Astrocyte of the cerebellum (primary cell): ENCODE measurements at regions not wholly inside any gene's neighbourhood (a gene's known extent, or its start where the extent isn't known, plus 50 kb on each side); places are given as distances from the start of the nearest gene placed in this dataset.
"Not testable (repeated sequence)": the region's sequence is repeated elsewhere in the genome, so short reads cannot be mapped to it uniquely, and the experiment has no call there.

Source experiments
- DNase-seq: peaks from one replicate; pipeline ENCODE4 v3.0.0-alpha.2; 2011; ENCODE audit warnings: low read depth
- H3K4me3 ChIP-seq: 2 replicates; pipeline ENCODE4 v1.5.1; 2011; ENCODE audit warnings: mild to moderate bottlenecking, low read depth, low read length, moderate library complexity
- in situ Hi-C: cut with HindIII; loops from 2 replicates; pipeline ENCODE4 v1.10.0; 2017; ENCODE audit warnings: low sequenced_read_pairs
- TF ChIP-seq, protein P1 (sequence below): IDR thresholded peaks from 2 replicates; pipeline ENCODE4 v1.5.1; 2012; ENCODE audit warnings: low read length, low read depth, moderate library complexity, mild to moderate bottlenecking; ENCODE audit errors: missing control alignments

DNA sequence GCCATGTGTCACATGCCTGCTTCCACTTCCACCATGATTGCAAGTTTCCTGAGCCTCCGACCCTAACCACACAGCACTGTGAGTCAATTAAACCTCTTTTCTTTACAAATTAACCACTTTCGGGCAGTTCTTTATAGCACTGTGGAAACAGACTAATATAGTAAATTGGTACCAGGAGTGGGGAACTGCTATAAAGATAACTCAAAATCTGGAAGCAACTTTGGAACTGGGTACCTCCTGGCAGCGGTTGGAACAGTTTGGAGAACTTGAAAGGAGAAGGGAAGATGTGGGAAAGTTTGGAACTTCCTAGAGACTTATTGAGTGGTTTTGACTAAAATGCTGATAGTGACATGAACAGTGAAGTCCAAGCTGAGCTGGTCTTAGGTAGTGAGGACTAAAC lies 436.1 kb downstream of the TMEM121 start:
- H3K4me3 ChIP-seq = no peak overlapping the region
- DNase-seq = no peak
- in situ Hi-C loops = no loop called here
- TF ChIP-seq, protein P1, sequence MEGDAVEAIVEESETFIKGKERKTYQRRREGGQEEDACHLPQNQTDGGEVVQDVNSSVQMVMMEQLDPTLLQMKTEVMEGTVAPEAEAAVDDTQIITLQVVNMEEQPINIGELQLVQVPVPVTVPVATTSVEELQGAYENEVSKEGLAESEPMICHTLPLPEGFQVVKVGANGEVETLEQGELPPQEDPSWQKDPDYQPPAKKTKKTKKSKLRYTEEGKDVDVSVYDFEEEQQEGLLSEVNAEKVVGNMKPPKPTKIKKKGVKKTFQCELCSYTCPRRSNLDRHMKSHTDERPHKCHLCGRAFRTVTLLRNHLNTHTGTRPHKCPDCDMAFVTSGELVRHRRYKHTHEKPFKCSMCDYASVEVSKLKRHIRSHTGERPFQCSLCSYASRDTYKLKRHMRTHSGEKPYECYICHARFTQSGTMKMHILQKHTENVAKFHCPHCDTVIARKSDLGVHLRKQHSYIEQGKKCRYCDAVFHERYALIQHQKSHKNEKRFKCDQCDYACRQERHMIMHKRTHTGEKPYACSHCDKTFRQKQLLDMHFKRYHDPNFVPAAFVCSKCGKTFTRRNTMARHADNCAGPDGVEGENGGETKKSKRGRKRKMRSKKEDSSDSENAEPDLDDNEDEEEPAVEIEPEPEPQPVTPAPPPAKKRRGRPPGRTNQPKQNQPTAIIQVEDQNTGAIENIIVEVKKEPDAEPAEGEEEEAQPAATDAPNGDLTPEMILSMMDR = no peak

DNA sequence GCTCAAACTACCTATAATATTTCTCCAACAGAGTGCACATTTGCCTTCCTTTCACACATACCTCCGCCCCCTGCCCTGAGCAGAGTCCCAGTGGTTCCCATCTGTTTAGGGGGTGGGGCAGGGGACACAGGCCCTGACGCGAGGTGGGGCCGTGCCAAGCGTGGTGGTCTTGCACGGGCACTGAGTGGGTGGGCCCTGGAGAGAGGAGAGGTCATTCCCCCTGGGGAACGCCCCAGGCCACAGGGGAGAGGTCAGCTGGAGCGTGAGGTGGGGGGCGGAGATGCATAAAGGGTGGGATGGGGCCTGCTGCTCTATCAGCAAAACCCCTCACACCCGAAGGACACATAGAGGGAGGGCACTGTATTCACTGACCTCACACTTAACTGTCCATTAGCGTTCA lies 441.9 kb downstream of the TMEM121 start:
- no peak for DNase-seq
- TF ChIP-seq, protein P1 = no peak
- in situ Hi-C loops = no loop called here
- H3K4me3 ChIP-seq = no peak overlapping the region

DNA sequence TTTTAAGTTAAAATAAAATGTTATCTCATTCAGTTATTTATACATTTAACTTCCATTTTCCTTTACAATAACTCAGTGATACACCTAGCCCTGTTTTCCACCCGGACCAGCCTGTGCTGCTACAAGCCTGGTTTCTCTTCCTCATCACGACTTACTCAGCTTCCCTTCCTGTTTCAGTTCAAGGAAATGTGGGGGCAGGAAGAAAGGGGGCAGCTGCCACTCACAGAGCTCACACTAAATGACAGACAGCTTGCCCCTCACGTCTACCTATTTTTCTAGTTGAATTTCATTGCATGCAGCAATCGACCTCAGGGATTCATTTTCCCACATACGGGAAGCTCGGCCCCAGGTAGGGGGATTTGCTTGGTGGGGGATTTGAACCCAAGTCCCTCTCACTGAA lies 442.6 kb downstream of the TMEM121 start:
- in situ Hi-C loops, H3K4me3 ChIP-seq: not testable (repeated sequence)

DNA sequence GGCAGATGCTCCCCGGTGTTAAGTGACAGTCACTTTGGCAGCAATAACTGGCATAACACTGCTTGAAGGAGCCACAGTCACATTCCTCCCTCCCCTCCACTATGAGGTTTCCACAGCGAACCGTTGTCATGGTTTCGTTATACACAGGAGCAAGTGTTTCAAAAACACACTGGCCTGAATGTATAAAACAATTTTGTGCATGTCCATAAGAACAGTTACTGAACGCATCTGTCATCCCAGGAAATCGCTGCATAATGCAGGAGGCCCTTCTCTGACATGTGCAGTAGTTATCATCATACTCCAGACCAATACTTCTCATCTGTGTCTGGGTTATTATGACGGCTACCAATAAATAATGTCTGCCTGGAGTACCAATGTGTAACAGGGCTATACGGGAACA lies 444.4 kb downstream of the TMEM121 start:
- in situ Hi-C loops = not testable (repeated sequence)

More for the DNA sequence above, 442.6 kb downstream of the TMEM121 start:
- DNase-seq = not testable (repeated sequence)

DNA sequence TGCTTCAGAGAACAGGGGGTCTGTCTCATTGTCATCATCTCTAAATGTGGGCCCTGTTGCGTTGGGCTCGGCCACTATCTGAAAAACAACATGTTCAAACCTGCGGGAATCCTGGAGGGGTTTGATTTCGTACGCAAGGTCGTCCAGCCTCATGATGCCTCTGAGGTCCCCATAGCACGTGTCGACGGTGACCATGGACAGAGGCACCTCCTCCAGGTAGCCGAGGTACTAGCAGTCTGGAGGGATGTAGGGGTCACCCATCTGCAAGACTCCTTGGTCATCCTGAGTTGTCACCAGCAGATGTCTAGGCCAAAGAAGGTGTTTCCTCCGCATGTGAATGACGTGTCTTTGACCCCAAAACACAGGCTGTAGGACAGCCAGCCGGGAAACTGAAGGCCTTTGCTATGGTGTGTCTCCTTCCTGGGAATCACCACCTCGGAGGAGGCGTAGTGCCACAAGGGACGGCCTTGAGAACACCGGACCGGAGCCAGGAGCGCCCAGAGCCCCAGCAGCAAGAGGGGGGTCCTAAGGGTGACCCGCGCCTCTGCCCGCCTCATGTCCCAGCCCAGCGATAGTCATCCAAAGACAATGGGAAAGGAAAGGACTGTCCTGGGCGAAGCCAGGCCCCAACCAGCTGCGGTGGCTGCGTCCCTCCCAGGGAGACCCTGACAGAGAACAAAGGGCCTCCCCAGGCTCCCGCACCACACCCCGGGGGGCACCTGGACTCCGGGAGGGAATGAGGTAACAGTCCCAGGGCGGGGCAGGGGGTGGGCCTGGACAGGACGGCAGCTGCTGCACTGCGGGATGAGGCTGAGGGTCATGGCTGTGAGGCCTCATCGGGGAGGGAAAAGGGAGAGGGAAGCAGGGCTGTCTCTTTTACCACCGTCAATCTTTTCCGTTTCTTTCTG lies 445.5 kb downstream of the TMEM121 start:
- H3K4me3 ChIP-seq = no peak overlapping the region
- DNase-seq = no peak
- in situ Hi-C loops = no loop called here
- TF ChIP-seq, protein P1 = no peak

More for the DNA sequence above, 444.4 kb downstream of the TMEM121 start:
- DNase-seq, H3K4me3 ChIP-seq: not testable (repeated sequence)

DNA sequence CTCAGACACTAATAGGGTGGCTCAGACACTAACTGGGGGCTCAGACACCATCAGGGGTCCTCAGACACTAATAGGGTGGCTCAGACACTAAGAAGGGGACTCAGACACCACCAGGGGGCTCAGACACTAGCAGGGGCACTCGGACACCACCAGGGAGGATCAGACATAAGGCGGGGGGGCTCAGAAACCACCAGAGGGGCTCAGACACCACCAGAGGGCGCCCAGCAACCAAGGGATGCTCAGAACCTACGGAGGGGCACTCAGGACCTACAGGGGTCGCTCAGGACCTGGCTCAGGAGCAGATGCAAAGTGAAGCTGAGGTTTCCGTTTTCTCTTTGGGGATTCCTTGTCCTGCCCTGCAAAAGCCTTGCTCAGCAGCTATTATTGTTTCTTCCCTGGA lies 448.5 kb downstream of the TMEM121 start:
- DNase-seq = no peak
- no peak overlapping the region for H3K4me3 ChIP-seq
- in situ Hi-C loops = no loop called here
- TF ChIP-seq, protein P1 = no peak

DNA sequence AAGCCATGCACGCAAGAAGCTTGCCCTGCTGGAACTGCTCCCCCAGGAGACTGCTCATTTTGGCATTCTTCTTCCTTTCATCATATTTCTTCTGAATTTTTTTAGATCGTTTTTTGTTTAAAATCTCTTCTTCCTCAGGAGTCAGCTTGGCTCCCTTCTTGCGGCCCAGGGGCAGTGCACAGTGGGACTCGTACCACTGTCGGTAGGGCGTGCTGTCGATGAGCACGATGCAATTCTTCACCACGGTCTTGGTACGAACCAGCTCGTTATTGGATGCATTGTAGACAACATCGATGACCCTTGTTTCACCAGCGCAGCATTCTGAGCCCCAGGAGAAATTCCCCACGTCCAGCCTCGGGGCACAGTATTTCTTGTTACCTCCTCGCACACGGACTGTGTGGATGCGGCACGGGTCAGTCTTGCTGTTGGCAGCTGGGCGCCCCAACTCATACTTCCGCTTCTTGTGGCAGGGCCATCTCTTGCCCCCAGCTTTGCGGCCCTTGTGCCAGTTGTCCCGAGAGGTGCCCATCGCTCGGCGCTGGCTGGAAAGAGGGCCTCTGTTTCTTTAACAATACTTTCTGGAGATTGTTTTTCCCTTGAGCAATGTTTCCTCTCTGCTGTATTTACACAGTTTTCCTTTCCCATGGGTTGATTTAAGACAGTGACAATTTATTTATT lies 452.4 kb downstream of the TMEM121 start:
- H3K4me3 ChIP-seq = no peak overlapping the region
- no peak for DNase-seq
- TF ChIP-seq, protein P1 = no peak
- in situ Hi-C loops = no loop called here
